Spleen (tissue), 11 donors: ENCODE measurements at regions not wholly inside any gene's neighbourhood (a gene's known extent, or its start where the extent isn't known, plus 50 kb on each side); places are given as distances from the start of the nearest gene placed in this dataset.

Source experiments
- DNase-seq: peaks from one replicate; pipeline ENCODE4 v3.0.0-alpha.2; 2020
- H3K27ac ChIP-seq, 8 donors: fragments of 200-600 bp; sonication (generic) in 7 of 8; 1 replicate in 4 of 8; 2 replicates in 4 of 8; pipeline versions ENCODE4 v1.5.0 to v1.8.0; 2016 to 2021; ENCODE audit warnings: inconsistent platforms in 4 of 8, mild to moderate bottlenecking in 4 of 8, moderate library complexity in 1 of 8
- H3K27me3 ChIP-seq, 7 donors: fragments of 200-600 bp; sonication (generic) in 6 of 7; replicated peaks in 1 of 7; 1 replicate in 4 of 7; 2 replicates in 3 of 7; pipeline versions ENCODE4 v1.5.0 to v1.8.0; 2016 to 2021; ENCODE audit warnings: inconsistent platforms in 3 of 7, mild to moderate bottlenecking in 1 of 7
- H3K36me3 ChIP-seq, 6 donors: fragments of 200-600 bp; sonication (generic) in 5 of 6; 1 replicate in 4 of 6; 2 replicates in 2 of 6; pipeline versions ENCODE4 v1.5.0 to v1.8.0; 2016 to 2021; ENCODE audit warnings: inconsistent platforms in 2 of 6
- H3K4me1 ChIP-seq, 6 donors: fragments of 200-600 bp; sonication (generic) in 5 of 6; 1 replicate in 3 of 6; 2 replicates in 3 of 6; pipeline versions ENCODE4 v1.5.0 to v1.8.0; 2016 to 2021; ENCODE audit warnings: inconsistent platforms in 3 of 6
- H3K4me3 ChIP-seq, 8 donors: fragments of 200-600 bp; sonication (generic) in 7 of 8; 1 replicate in 4 of 8; 2 replicates in 4 of 8; pipeline versions ENCODE4 v1.5.0 to v1.8.0; 2016 to 2021; ENCODE audit warnings: inconsistent platforms in 4 of 8, mild to moderate bottlenecking in 4 of 8, moderate library complexity in 2 of 8
- H3K9me3 ChIP-seq, 8 donors: fragments of 200-600 bp; sonication (generic) in 7 of 8; 1 replicate in 4 of 8; 2 replicates in 4 of 8; pipeline versions ENCODE4 v1.5.0 to v1.8.0; 2016 to 2021; ENCODE audit warnings: inconsistent platforms in 4 of 8
- POLR2A ChIP-seq, 3 donors: fragments of 450-650 bp; IDR thresholded peaks; one replicate each; pipeline ENCODE4 v1.5.1; 2017; ENCODE audit warnings: antibody characterized with exemption in 3 of 3, mild to moderate bottlenecking in 1 of 3
- POLR2AphosphoS5 ChIP-seq, 3 donors: sonication (generic); formaldehyde crosslinking; IDR thresholded peaks; one replicate each; pipeline ENCODE4 v1.5.1; 2017; ENCODE audit warnings: antibody characterized with exemption in 3 of 3
- WGBS, 5 donors: extraction: QIAGEN DNeasy Blood & Tissue Kit in 3 of 5; methylation state at CpG; one replicate each; pipeline versions ENCODE4 v1.1.5 to v1.1.7; 2013 to 2018; 5-methylcytosine and 5-hydroxymethylcytosine counted together
- intact Hi-C: fragments of 100-400 bp; cut with DNase I; formaldehyde crosslinking; loops from one replicate; pipeline ENCODE4 v1.15.0; 2023; ENCODE audit warnings: low total_unique reads
- TF ChIP-seq, protein P1 (sequence below), 11 experiments: fragments of 200-600 bp in 7 of 11; fragments of 450-650 bp in 4 of 11; sonication (generic) in 4 of 11; IDR thresholded peaks in 8 of 11; conservative IDR thresholded peaks in 3 of 11; 1 replicate in 7 of 11; 2 replicates in 4 of 11; pipeline versions ENCODE4 v1.4.0 to v1.8.0; 2016 to 2021; ENCODE audit warnings: antibody characterized with exemption in 11 of 11, inconsistent platforms in 4 of 11, mild to moderate bottlenecking in 1 of 11
- donor health status: healthy with polysubstance abuse.
- donor health status: DM: no; HTN: no; CAD: no; lungs with moderate emphysema.
- donor health status: DM: no; HTN: no; CAD: no.
- donor health status: Bipolar disorder and iron deficiency.
- donor health status: healthy.
- donor health status: DM: no; HTN: no; CAD: no.
- donor health status: DM: yes; HTN: yes; CAD: no.

DNA sequence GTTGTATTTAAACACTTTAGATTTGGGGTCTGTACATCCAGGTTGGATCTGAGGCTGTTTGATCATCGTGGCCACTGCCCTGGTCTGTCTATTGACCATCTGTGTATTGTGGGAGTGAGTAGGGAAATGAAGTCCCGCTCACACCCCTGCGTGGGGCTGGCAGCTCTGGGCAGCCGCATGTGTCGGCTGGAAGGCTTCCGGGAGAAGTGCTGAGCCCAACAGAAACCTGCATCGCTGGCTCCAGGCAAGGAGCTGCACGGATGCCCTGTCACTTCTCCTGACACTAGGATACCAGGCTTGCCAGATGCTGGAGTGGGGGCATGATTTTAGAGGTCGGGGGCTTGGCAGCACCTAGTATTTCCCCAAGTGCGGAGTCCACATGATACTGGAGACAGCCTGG, 93.6 kb downstream of the PHETA1 start:
- H3K27me3 ChIP-seq = peaks cover 0 to 55% (median 0%) of the 10 kb centered on the region in 7 donors
- no peak for DNase-seq
- peaks cover 0 to 6% (median 1%) of the 10 kb centered on the region in 8 donors for H3K9me3 ChIP-seq
- intact Hi-C loops = no loop called here
- H3K36me3 ChIP-seq = no peaks in the 10 kb centered on the region
- no peak overlapping the region for H3K4me3 ChIP-seq
- TF ChIP-seq, protein P1, sequence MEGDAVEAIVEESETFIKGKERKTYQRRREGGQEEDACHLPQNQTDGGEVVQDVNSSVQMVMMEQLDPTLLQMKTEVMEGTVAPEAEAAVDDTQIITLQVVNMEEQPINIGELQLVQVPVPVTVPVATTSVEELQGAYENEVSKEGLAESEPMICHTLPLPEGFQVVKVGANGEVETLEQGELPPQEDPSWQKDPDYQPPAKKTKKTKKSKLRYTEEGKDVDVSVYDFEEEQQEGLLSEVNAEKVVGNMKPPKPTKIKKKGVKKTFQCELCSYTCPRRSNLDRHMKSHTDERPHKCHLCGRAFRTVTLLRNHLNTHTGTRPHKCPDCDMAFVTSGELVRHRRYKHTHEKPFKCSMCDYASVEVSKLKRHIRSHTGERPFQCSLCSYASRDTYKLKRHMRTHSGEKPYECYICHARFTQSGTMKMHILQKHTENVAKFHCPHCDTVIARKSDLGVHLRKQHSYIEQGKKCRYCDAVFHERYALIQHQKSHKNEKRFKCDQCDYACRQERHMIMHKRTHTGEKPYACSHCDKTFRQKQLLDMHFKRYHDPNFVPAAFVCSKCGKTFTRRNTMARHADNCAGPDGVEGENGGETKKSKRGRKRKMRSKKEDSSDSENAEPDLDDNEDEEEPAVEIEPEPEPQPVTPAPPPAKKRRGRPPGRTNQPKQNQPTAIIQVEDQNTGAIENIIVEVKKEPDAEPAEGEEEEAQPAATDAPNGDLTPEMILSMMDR (IDR thresholded peaks at IDR 0.05 in 8 of 11, conservative IDR thresholded peaks at IDR 0.05 in 3 of 11) = no peak
- TF ChIP-seq POLR2A (IDR thresholded peaks at IDR 0.05) = no peak
- TF ChIP-seq POLR2AphosphoS5 (IDR thresholded peaks at IDR 0.05) = no peak
- H3K27ac ChIP-seq = no peak overlapping the region
- WGBS, 5 donors = 57 to 67% (median 60%) methylated on average over 3 to 10 of the region's 10 CpGs
- H3K4me1 ChIP-seq = no peaks in the 10 kb centered on the region

DNA sequence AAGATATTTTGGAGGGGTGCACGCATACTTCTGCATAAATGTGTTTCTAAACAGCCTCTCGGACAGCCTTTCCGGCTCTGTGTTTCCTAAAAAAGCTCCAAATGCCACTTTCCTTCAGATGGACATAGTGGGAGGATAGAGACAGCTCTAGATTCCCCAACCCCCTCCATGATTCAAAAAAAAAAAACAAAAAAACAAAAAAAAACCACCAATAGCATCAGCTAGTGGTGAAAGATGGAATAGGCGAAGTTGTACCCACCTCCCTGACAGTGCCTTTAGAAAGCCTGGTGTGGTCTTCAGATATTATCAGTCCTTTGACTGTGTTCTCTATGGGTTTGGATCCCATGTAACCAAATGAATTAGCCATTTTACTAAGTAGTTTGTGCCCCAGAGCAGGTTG, 94.1 kb downstream of the PHETA1 start:
- WGBS, 5 donors = 55 to 71% (median 62%) methylated on average over 4 of the region's 4 CpGs
- Histone ChIP-seq H3K27me3 (peaks cover 0 to 53% (median 0%) of the 10 kb centered on the region in 7 donors), H3K4me1 (no peaks in the 10 kb centered on the region), H3K27ac (no peak overlapping the region), H3K4me3 (no peak overlapping the region), H3K9me3 (peaks cover 0 to under 1% (median 0%) of the 10 kb centered on the region in 8 donors), H3K36me3 (no peaks in the 10 kb centered on the region)
- intact Hi-C loops = no loop called here
- no peak for DNase-seq
- TF ChIP-seq POLR2AphosphoS5 (IDR thresholded peaks at IDR 0.05) (no peak), POLR2A (IDR thresholded peaks at IDR 0.05) (no peak)
- TF ChIP-seq, protein P1 (IDR thresholded peaks at IDR 0.05 in 8 of 11, conservative IDR thresholded peaks at IDR 0.05 in 3 of 11) = peak in 3 of 11 experiments; percentile 19 to 30 (median 22)

DNA sequence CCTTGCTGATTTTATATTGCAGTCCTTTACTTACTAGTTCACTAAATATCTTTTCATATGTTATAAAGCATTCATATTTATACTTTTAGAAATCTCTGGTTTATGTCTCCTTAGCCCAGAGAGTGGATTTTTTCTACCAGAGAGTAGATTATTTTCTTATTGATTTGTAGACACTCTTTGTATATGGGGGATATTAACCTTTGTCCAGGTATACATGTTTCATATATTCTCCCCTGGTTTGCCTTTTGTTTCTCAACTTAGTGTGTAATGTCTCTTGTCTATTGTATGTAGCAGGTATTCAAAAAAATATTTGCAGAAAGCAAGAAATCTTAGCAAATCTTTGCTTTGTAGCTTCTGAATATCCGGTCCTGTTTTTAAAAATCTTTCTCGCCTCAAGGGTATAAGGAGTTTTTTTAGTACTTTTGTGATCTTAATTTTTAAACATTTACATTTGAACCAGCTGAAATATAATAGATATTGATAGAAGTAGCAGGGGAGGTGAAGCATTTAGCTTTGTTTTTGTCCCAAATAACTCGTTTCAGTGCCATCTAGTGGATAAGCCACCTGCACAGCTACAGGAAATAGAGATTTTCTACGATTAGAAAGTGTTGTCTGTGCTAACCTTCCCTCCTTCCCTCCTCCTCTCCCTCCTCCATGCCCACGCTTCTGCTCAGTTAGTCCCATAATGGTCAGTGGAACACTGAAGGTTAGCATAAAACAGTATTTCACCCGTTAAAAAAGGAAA, 97.0 kb downstream of the PHETA1 start:
- TF ChIP-seq, protein P1 (IDR thresholded peaks at IDR 0.05 in 8 of 11, conservative IDR thresholded peaks at IDR 0.05 in 3 of 11) = no peak
- TF ChIP-seq POLR2A (IDR thresholded peaks at IDR 0.05) = no peak
- TF ChIP-seq POLR2AphosphoS5 (IDR thresholded peaks at IDR 0.05) = no peak
- no peaks in the 10 kb centered on the region for H3K9me3 ChIP-seq
- no peak overlapping the region for H3K27ac ChIP-seq
- H3K4me1 ChIP-seq = no peaks in the 10 kb centered on the region
- intact Hi-C loops = no loop called here
- no peaks in the 10 kb centered on the region for H3K36me3 ChIP-seq
- 53 to 64% (median 60%) methylated on average over 6 of the region's 6 CpGs for WGBS, 5 donors
- peaks cover 0 to 32% (median 0%) of the 10 kb centered on the region in 7 donors for H3K27me3 ChIP-seq
- no peak for DNase-seq
- no peak overlapping the region for H3K4me3 ChIP-seq

DNA sequence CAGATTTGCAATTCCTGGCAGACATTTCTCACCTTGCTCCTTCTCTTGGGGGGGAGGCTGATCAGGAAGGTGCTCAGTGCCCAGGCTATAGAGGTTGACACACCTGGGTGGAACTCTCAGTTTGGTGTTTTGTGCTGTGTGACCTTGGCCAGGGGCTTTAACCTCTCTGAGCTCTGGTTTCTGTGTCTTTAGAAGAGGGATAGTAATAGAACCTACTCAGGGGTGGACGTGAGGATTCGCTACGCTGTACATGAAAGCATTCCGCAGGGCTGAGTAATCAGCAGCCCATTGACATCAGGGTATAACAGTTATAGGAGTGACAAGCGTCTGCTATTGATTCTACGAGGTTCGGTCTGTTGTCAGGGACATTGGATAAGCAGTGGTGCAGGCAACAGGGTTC, 98.1 kb downstream of the PHETA1 start:
- TF ChIP-seq POLR2AphosphoS5 (IDR thresholded peaks at IDR 0.05) (no peak), POLR2A (IDR thresholded peaks at IDR 0.05) (no peak)
- TF ChIP-seq, protein P1 (IDR thresholded peaks at IDR 0.05 in 8 of 11, conservative IDR thresholded peaks at IDR 0.05 in 3 of 11) = no peak
- WGBS, 5 donors = 73 to 91% (median 87%) methylated on average over 7 of the region's 7 CpGs
- no peaks in the 10 kb centered on the region for H3K36me3 ChIP-seq

More for the DNA sequence above, 98.1 kb downstream of the PHETA1 start:
- Histone ChIP-seq H3K27me3 (peaks cover 0 to 26% (median 0%) of the 10 kb centered on the region in 7 donors), H3K4me3 (no peak overlapping the region), H3K9me3 (no peaks in the 10 kb centered on the region), H3K27ac (no peak overlapping the region), H3K4me1 (no peaks in the 10 kb centered on the region)
- intact Hi-C loops = no loop called here
- DNase-seq = no peak
